HEK293 (cell line): ENCODE measurements at regions not wholly inside any gene's neighbourhood (a gene's known extent, or its start where the extent isn't known, plus 50 kb on each side); places are given as distances from the start of the nearest gene placed in this dataset.

Experiments used
- CTCF ChIA-PET: fragments of 350-600 bp; formaldehyde crosslinking; extraction: SDS; loops from one replicate; lab custom pipeline; 2021; ENCODE audit warnings: antibody characterized with exemption; lab: Yijun Ruan, JAX
- POLR2A ChIA-PET: fragments of 300-600 bp; formaldehyde crosslinking; extraction: SDS; loops from one replicate; lab custom pipeline; 2020; ENCODE audit warnings: antibody characterized with exemption, inconsistent platforms; lab: Yijun Ruan, JAX
- H3K27ac ChIP-seq: fragments of 200-500 bp; sonication (Bioruptor generic); 2 replicates; pipeline ENCODE4 v1.5.1; 2014; ENCODE audit warnings: low read depth, low read length, control low read depth, inconsistent platforms; ENCODE audit errors: extremely low read depth
- H3K36me3 ChIP-seq, 2 experiments: fragments of 200-500 bp in 1 of 2; sonication (Bioruptor generic) in 1 of 2; 1 replicate in 1 of 2; 2 replicates in 1 of 2; pipeline ENCODE4 v1.5.1; 2014 to 2017; ENCODE audit warnings: inconsistent platforms in 2 of 2, low read length in 2 of 2; ENCODE audit not compliant: control insufficient read depth in 2 of 2, insufficient read depth in 1 of 2
- H3K4me1 ChIP-seq: fragments of 200-500 bp; sonication (Bioruptor generic); 2 replicates; pipeline ENCODE4 v1.5.1; 2014; ENCODE audit warnings: mild to moderate bottlenecking, low read length, inconsistent platforms; ENCODE audit not compliant: control insufficient read depth, insufficient read depth
- H3K4me3 ChIP-seq: 2 replicates; pipeline ENCODE4 v1.5.1; 2011; ENCODE audit warnings: low read depth, mild to moderate bottlenecking, control low read depth, low read length, moderate library complexity
- H3K9me3 ChIP-seq: fragments of 200-500 bp; sonication (Bioruptor generic); 2 replicates; pipeline ENCODE4 v1.5.1; 2014; ENCODE audit warnings: low read depth, low read length, inconsistent platforms; ENCODE audit not compliant: control insufficient read depth, insufficient read depth
- GLI2 ChIP-seq: fragments of 450-650 bp; formaldehyde crosslinking; IDR thresholded peaks from 2 replicates; pipeline ENCODE4; 2017; ENCODE audit warnings: missing biosample characterization, missing genetic modification characterization, low read depth, borderline replicate concordance
- RBAK ChIP-seq: fragments of 450-650 bp; formaldehyde crosslinking; IDR thresholded peaks from 2 replicates; pipeline ENCODE4 v1.5.1; 2016; ENCODE audit warnings: missing biosample characterization, missing genetic modification characterization
- SCRT2 ChIP-seq: fragments of 450-650 bp; formaldehyde crosslinking; IDR thresholded peaks from 2 replicates; pipeline ENCODE4 v1.5.1; 2016; ENCODE audit warnings: missing biosample characterization, missing genetic modification characterization
- ZBTB21 ChIP-seq: fragments of 450-650 bp; formaldehyde crosslinking; IDR thresholded peaks from 2 replicates; pipeline ENCODE4 v1.5.1; 2017; ENCODE audit warnings: missing biosample characterization, missing genetic modification characterization
- ZBTB44 ChIP-seq: fragments of 450-650 bp; IDR thresholded peaks from 2 replicates; pipeline ENCODE4 v1.5.1; 2018; ENCODE audit warnings: missing biosample characterization, mild to moderate bottlenecking, missing genetic modification characterization
- ZBTB8A ChIP-seq: fragments of 450-650 bp; formaldehyde crosslinking; IDR thresholded peaks from 2 replicates; pipeline ENCODE4 v1.5.1; 2016; ENCODE audit warnings: missing biosample characterization, missing genetic modification characterization
- ZNF146 ChIP-seq: fragments of 450-650 bp; formaldehyde crosslinking; IDR thresholded peaks from 2 replicates; pipeline ENCODE4 v1.5.1; 2016; ENCODE audit warnings: missing biosample characterization, missing genetic modification characterization
- ZNF18 ChIP-seq: fragments of 450-650 bp; formaldehyde crosslinking; IDR thresholded peaks from 2 replicates; pipeline ENCODE4 v1.5.1; 2016; ENCODE audit warnings: missing biosample characterization, missing genetic modification characterization
- ZNF26 ChIP-seq: fragments of 450-650 bp; formaldehyde crosslinking; IDR thresholded peaks from 2 replicates; pipeline ENCODE4 v1.5.1; 2016; ENCODE audit warnings: missing biosample characterization, missing genetic modification characterization
- ZNF280D ChIP-seq: fragments of 450-650 bp; formaldehyde crosslinking; IDR thresholded peaks from 2 replicates; pipeline ENCODE4 v1.5.1; 2016; ENCODE audit warnings: missing biosample characterization, missing genetic modification characterization
- ZNF324 ChIP-seq: fragments of 450-650 bp; formaldehyde crosslinking; IDR thresholded peaks from 2 replicates; pipeline ENCODE4 v1.5.1; 2016; ENCODE audit warnings: missing biosample characterization, missing genetic modification characterization
- ZNF404 ChIP-seq: fragments of 450-650 bp; formaldehyde crosslinking; IDR thresholded peaks from 2 replicates; pipeline ENCODE4 v1.5.1; 2017; ENCODE audit warnings: missing biosample characterization, missing genetic modification characterization
- ZNF707 ChIP-seq: fragments of 450-650 bp; formaldehyde crosslinking; IDR thresholded peaks from 2 replicates; pipeline ENCODE4 v1.5.1; 2016; ENCODE audit warnings: missing biosample characterization, missing genetic modification characterization
- ZNF791 ChIP-seq: fragments of 450-650 bp; formaldehyde crosslinking; IDR thresholded peaks from 2 replicates; pipeline ENCODE4 v1.5.1; 2016; ENCODE audit warnings: missing biosample characterization, missing genetic modification characterization
- ZSCAN16 ChIP-seq: fragments of 450-650 bp; formaldehyde crosslinking; IDR thresholded peaks from 2 replicates; pipeline ENCODE4 v1.5.1; 2016; ENCODE audit warnings: missing biosample characterization, missing genetic modification characterization
- ZSCAN5A ChIP-seq: fragments of 450-650 bp; formaldehyde crosslinking; IDR thresholded peaks from 2 replicates; pipeline ENCODE4 v1.5.1; 2016; ENCODE audit warnings: missing biosample characterization, missing genetic modification characterization
- TF ChIP-seq, protein P1 (sequence below): fragments of 450-650 bp; formaldehyde crosslinking; IDR thresholded peaks from 2 replicates; pipeline ENCODE4 v1.5.1; 2016; ENCODE audit warnings: missing biosample characterization, missing genetic modification characterization
- TF ChIP-seq, protein P2 (sequence below): IDR thresholded peaks from 2 replicates; pipeline ENCODE4 v1.6.1; 2011; ENCODE audit warnings: mild to moderate bottlenecking, low read depth, low read length, borderline replicate concordance

- ChIA-PET POLR2A (no interaction called here), CTCF (no interaction called here)
- Histone ChIP-seq H3K27ac (no peak overlapping the region), H3K9me3 (no peaks in the 10 kb centered on the region), H3K4me1 (no peaks in the 10 kb centered on the region), H3K4me3 (no peak overlapping the region), H3K36me3 (no peaks in the 10 kb centered on the region)
- no peak for TF ChIP-seq ZNF26 (tag by site-specific recombination)
- no peak for TF ChIP-seq ZBTB8A (tag by site-specific recombination)
- TF ChIP-seq ZNF280D (tag by site-specific recombination): no peak
- TF ChIP-seq ZNF707 (tag by site-specific recombination): no peak
- no peak for TF ChIP-seq ZSCAN16
- no peak for TF ChIP-seq ZBTB44 (tag by site-specific recombination)
- no peak for TF ChIP-seq ZNF324 (tag by site-specific recombination)
- no peak for TF ChIP-seq ZBTB21 (tag by site-specific recombination)
- TF ChIP-seq RBAK: no peak
- no peak for TF ChIP-seq GLI2 (tag by site-specific recombination)
- TF ChIP-seq, protein P1, sequence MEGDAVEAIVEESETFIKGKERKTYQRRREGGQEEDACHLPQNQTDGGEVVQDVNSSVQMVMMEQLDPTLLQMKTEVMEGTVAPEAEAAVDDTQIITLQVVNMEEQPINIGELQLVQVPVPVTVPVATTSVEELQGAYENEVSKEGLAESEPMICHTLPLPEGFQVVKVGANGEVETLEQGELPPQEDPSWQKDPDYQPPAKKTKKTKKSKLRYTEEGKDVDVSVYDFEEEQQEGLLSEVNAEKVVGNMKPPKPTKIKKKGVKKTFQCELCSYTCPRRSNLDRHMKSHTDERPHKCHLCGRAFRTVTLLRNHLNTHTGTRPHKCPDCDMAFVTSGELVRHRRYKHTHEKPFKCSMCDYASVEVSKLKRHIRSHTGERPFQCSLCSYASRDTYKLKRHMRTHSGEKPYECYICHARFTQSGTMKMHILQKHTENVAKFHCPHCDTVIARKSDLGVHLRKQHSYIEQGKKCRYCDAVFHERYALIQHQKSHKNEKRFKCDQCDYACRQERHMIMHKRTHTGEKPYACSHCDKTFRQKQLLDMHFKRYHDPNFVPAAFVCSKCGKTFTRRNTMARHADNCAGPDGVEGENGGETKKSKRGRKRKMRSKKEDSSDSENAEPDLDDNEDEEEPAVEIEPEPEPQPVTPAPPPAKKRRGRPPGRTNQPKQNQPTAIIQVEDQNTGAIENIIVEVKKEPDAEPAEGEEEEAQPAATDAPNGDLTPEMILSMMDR (tag by site-specific recombination): no peak
- no peak for TF ChIP-seq ZNF146
- TF ChIP-seq ZNF404 (tag by site-specific recombination): no peak
- no peak for TF ChIP-seq ZNF791 (tag by site-specific recombination)
- no peak for TF ChIP-seq ZNF18
- TF ChIP-seq SCRT2: no peak
- TF ChIP-seq, protein P2, sequence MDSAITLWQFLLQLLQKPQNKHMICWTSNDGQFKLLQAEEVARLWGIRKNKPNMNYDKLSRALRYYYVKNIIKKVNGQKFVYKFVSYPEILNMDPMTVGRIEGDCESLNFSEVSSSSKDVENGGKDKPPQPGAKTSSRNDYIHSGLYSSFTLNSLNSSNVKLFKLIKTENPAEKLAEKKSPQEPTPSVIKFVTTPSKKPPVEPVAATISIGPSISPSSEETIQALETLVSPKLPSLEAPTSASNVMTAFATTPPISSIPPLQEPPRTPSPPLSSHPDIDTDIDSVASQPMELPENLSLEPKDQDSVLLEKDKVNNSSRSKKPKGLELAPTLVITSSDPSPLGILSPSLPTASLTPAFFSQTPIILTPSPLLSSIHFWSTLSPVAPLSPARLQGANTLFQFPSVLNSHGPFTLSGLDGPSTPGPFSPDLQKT: no peak
- no peak for TF ChIP-seq ZSCAN5A (tag by site-specific recombination)
These were observed 292.3 kb downstream of the KBTBD8 start for GRCh38 chr3:67290438-67290837.
